HG03196 (cell line): ENCODE measurements at regions not wholly inside any gene's neighbourhood (a gene's known extent, or its start where the extent isn't known, plus 50 kb on each side); places are given as distances from the start of the nearest gene placed in this dataset.
"Not testable (repeated sequence)": the region's sequence is repeated elsewhere in the genome, so short reads cannot be mapped to it uniquely, and the experiment has no call there.

Source experiments
- ATAC-seq: cut with Tn5 transposase; IDR thresholded peaks from one replicate; pipeline ENCODE4 v1.9.1; 2021; ENCODE audit not compliant: unreplicated experiment

GRCh38 chr18:78813936-78814710 lies 165.5 kb upstream of the SALL3 start:
- no peak for ATAC-seq

DNA sequence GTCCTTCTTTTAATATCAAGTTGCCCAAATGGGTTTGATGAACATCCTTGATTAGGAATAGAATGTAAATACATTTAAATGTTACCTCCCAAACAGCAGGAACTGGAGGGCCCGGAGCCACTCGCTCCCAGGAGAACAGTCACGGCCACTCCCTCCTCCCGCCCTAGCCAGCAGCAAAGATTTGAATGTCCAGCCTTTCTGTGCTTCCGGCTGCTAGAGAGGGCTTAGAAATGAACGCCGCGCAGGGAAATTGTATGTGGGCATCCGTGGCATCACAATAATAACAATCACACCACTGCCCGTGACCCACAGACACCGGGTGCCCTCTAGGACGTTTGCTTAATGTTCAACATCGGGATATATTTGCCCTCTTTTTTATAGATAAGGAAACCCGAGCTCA lies 164.9 kb upstream of the SALL3 start:
- no peak for ATAC-seq

DNA sequence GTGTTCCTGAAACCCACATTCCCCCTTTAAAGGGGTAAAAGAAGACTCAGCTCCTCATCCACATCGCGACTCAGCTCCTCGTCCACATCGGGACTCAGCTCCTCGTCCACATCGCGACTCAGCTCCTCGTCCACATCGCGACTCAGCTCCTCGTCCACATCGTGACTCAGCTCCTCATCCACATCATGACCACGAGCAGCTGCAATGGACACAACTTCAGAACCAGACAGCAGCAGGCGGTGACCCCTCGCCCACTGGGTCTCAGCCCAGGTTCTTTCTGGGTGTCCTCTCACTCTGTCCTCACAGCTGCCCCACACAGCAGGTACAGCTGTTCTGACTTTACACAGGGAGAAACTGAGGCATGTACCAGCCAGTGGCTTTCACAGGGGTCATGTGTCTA lies 163.5 kb upstream of the SALL3 start:
- ATAC-seq, result no peak

- no peak for ATAC-seq
These were observed 162.7 kb upstream of the SALL3 start for GRCh38 chr18:78816916-78817315.

- no peak for ATAC-seq
These were observed 161.1 kb upstream of the SALL3 start for GRCh38 chr18:78818495-78818894.

GRCh38 chr18:78818961-78819360 lies 160.7 kb upstream of the SALL3 start:
- ATAC-seq, result no peak

DNA sequence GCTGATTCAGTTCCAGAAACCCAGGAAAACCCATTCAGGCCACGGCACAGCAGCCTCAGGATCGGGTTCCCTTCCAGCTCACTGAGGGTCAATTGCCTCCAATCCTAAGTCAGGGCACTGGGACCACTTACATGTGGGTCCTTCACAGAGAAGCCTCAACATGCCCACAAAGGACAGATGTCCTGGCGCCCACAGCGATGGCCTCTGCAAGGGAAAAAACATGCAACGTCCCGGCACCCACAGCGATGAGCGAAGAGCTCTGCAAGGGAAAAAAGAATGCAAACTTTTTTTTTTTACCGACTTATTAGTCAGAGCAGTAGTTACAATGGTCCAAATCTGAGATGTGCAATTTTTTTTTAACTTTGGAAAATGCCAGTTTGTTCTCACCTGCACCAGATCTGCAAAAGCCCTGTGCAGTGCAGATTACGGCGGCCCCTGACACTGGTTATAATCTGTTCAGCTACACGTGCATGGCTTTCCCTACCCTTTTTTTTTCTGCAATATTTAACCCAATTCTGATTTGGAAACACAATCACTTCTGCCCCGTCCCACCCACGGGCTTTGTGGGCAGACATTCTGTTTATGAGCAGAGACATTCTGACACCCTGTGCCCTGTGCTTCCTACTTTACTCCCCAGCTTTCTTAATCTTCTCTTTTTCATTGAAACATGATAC lies 159.3 kb upstream of the SALL3 start:
- no peak for ATAC-seq

- ATAC-seq, result no peak
These were observed 158.2 kb upstream of the SALL3 start for GRCh38 chr18:78821396-78821795.

GRCh38 chr18:78822171-78822948 lies 157.3 kb upstream of the SALL3 start:
- no peak for ATAC-seq

DNA sequence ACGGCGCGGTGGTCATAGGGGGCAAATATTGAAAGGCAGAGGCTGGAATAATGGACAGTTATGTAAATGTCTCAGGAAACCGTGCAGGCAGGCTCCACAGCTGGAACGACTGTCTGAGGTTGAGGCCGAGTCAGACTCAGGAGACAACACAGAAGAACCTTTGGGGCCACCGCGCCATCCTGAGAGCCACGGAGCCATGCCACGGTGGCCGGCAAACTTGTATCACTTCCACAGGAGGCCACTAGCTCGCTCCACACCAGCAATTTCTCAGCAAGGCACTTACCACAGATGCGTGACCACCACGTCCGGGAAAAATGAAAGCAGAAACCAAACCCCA lies 156.7 kb upstream of the SALL3 start:
- no peak for ATAC-seq

GRCh38 chr18:78825168-78825567 lies 154.4 kb upstream of the SALL3 start:
- no peak for ATAC-seq

DNA sequence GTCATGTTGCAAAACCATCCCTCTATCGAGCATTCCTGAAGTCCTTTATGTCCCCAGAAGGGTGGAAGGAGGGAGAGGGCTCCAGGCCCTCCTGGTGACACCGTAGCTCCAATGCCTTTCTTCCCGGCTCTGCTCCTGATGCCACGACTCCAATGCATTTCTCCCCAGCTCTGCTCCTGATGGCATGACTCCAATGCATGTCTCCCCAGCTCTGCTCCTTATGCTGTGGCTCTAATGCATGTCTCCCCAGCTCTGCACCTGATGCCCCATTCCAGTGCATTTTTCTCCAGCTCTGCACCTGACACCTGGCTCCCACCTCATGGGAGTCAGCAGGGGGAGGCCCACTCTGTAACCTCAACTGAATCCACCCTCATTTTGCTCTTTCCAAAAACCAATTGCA lies 153.0 kb upstream of the SALL3 start:
- no peak for ATAC-seq

DNA sequence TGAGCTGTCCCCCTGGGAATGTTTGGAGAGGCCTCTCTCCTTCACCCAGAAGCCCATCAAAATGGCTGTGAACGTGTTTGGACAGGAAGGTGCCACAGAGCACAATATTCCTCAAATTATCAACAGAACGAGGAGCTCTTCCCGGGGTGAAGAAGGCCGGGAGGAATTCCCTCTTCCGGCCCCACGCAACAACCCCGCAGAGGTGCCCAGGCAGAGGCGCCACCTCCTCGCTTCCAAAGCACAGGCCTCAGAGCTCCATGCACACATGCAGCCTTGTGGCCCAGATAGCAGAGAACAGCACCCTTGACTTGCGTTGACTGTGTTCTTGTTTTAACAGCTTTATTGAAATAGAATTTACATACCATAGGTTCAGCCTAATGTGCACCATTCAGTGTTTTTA lies 152.5 kb upstream of the SALL3 start:
- ATAC-seq, result no peak

DNA sequence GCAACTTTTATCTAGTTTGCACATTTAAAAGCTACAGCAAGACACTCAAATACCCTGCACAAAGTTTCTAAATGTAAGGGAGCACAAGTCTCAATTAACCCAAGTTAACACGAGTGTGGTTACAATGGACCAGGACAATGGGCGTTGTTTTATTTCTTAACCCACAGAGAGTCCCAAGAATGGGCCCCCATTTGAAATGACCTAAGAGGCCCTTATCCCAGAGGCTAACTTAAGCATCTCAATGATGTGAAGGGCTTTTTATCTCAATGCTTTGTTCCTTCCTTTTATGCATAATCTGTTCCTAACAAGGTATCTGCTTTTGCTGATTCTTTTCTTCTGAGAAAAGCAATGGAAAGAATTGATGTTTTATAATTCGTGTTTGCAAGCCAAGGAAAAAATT lies 151.5 kb upstream of the SALL3 start:
- ATAC-seq, result no peak

- ATAC-seq, result not testable (repeated sequence)
These were observed 150.6 kb upstream of the SALL3 start for GRCh38 chr18:78829026-78829425.

GRCh38 chr18:78830161-78830560 lies 149.5 kb upstream of the SALL3 start:
- no peak for ATAC-seq

GRCh38 chr18:78830826-78831225 lies 148.8 kb upstream of the SALL3 start:
- no peak for ATAC-seq

- ATAC-seq, result no peak
These were observed 148.0 kb upstream of the SALL3 start for GRCh38 chr18:78831603-78832002.

GRCh38 chr18:78833833-78834232 lies 145.8 kb upstream of the SALL3 start:
- ATAC-seq, result no peak

GRCh38 chr18:78836838-78837237 lies 142.8 kb upstream of the SALL3 start:
- ATAC-seq, result no peak

GRCh38 chr18:78837754-78838153 lies 141.9 kb upstream of the SALL3 start:
- ATAC-seq, result no peak

DNA sequence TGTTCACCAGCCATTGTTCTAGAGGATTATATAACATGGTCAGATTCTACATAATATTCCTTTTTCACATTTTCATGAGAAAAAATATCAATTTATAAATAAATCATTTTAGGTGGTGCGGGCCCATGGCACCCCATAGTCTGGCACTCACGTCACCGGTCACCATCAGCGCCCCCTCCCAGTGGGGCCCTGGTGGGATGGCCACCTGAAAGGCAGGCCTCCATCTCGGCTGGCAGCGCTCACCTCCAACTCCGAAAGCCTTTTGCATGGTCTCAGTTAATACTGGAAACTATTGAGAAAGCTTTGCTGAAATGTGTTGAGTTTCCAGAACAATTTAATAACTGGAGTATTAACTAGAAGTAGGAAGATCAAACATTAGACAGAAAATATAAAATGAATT lies 141.4 kb upstream of the SALL3 start:
- ATAC-seq, result no peak
